ENCODE measurements at regions not wholly inside any gene's neighbourhood (a gene's known extent, or its start where the extent isn't known, plus 50 kb on each side); places are given as distances from the start of the nearest gene placed in this dataset.

DNA sequence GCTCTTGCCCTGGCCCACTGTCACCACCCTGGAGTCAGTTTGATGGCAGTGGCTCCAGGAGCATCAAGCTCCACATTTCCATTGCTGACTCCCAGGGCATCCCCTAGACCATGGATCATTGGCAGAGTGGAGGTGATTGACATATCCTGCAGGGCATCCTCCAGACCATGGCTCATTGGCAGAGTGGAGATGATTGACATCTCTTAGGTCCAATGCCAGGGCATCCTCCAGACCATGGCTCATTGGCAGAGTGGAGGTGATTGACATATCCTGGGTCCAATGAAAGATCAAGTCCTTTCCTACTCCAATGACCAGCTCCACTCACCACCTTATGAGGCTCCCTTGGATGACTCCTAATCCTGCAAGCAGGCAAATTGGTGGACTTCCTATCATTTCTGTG lies 174.3 kb upstream of the NLRP1 start:
- TF ChIP-seq, protein P1, sequence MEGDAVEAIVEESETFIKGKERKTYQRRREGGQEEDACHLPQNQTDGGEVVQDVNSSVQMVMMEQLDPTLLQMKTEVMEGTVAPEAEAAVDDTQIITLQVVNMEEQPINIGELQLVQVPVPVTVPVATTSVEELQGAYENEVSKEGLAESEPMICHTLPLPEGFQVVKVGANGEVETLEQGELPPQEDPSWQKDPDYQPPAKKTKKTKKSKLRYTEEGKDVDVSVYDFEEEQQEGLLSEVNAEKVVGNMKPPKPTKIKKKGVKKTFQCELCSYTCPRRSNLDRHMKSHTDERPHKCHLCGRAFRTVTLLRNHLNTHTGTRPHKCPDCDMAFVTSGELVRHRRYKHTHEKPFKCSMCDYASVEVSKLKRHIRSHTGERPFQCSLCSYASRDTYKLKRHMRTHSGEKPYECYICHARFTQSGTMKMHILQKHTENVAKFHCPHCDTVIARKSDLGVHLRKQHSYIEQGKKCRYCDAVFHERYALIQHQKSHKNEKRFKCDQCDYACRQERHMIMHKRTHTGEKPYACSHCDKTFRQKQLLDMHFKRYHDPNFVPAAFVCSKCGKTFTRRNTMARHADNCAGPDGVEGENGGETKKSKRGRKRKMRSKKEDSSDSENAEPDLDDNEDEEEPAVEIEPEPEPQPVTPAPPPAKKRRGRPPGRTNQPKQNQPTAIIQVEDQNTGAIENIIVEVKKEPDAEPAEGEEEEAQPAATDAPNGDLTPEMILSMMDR (conservative IDR thresholded peaks at IDR 0.05 in 1 of 2, IDR thresholded peaks at IDR 0.05 in 1 of 2; ENCODE audit: extremely low read depth in 1 of 2, insufficient read depth in 1 of 2, low read depth in 1 of 2, low read length in 2 of 2) = no peak
- TF ChIP-seq EZH2 (IDR thresholded peaks at IDR 0.05; ENCODE audit: borderline replicate concordance, low read length) = no peak
